ENCODE measurements at regions not wholly inside any gene's neighbourhood (a gene's known extent, or its start where the extent isn't known, plus 50 kb on each side); places are given as distances from the start of the nearest gene placed in this dataset.

- no peak for TF ChIP-seq CTCF (IDR thresholded peaks at IDR 0.05; ENCODE audit: insufficient read depth, low read depth, low read length, missing control alignments)
- no peak for DNase-seq (ENCODE audit: low read depth)
- H3K4me3 ChIP-seq (ENCODE audit: low read depth, low read length), result no peak overlapping the region
Measured at GRCh38 chr13:74006666-74007065, 127.5 kb downstream of the KLF12 start.

- no peak overlapping the region for H3K4me3 ChIP-seq (ENCODE audit: low read depth, low read length)
- TF ChIP-seq CTCF (IDR thresholded peaks at IDR 0.05; ENCODE audit: insufficient read depth, low read depth, low read length, missing control alignments), result no peak
- no peak for DNase-seq (ENCODE audit: low read depth)
Measured at GRCh38 chr13:74005320-74006157, 128.7 kb downstream of the KLF12 start.

GRCh38 chr13:74004109-74004508 lies 130.1 kb downstream of the KLF12 start:
- no peak overlapping the region for H3K4me3 ChIP-seq (ENCODE audit: low read depth, low read length)
- no peak for TF ChIP-seq CTCF (IDR thresholded peaks at IDR 0.05; ENCODE audit: insufficient read depth, low read depth, low read length, missing control alignments)
- no peak for DNase-seq (ENCODE audit: low read depth)

GRCh38 chr13:74003374-74003773 lies 130.8 kb downstream of the KLF12 start:
- no peak for TF ChIP-seq CTCF (IDR thresholded peaks at IDR 0.05; ENCODE audit: insufficient read depth, low read depth, low read length, missing control alignments)
- no peak overlapping the region for H3K4me3 ChIP-seq (ENCODE audit: low read depth, low read length)
- no peak for DNase-seq (ENCODE audit: low read depth)

- TF ChIP-seq CTCF (IDR thresholded peaks at IDR 0.05; ENCODE audit: insufficient read depth, low read depth, low read length, missing control alignments), result no peak
Measured at GRCh38 chr13:74000876-74001275, 133.3 kb downstream of the KLF12 start.

GRCh38 chr13:73998631-73999030 lies 135.6 kb downstream of the KLF12 start:
- TF ChIP-seq CTCF (IDR thresholded peaks at IDR 0.05; ENCODE audit: insufficient read depth, low read depth, low read length, missing control alignments), result no peak
- H3K4me3 ChIP-seq (ENCODE audit: low read depth, low read length), result no peak overlapping the region
- peak; percentile 55 for DNase-seq (ENCODE audit: low read depth)

More at GRCh38 chr13:74000876-74001275, 133.3 kb downstream of the KLF12 start:
- no peak for DNase-seq (ENCODE audit: low read depth)
- no peak overlapping the region for H3K4me3 ChIP-seq (ENCODE audit: low read depth, low read length)

GRCh38 chr13:73997964-73998363 lies 136.2 kb downstream of the KLF12 start:
- no peak for DNase-seq (ENCODE audit: low read depth)
- TF ChIP-seq CTCF (IDR thresholded peaks at IDR 0.05; ENCODE audit: insufficient read depth, low read depth, low read length, missing control alignments), result no peak
- no peak overlapping the region for H3K4me3 ChIP-seq (ENCODE audit: low read depth, low read length)

Measured in GM12865 (cell line).